ENCODE measurements at regions not wholly inside any gene's neighbourhood (a gene's known extent, or its start where the extent isn't known, plus 50 kb on each side); places are given as distances from the start of the nearest gene placed in this dataset.
"Not testable (repeated sequence)": the region's sequence is repeated elsewhere in the genome, so short reads cannot be mapped to it uniquely, and the experiment has no call there.

DNA sequence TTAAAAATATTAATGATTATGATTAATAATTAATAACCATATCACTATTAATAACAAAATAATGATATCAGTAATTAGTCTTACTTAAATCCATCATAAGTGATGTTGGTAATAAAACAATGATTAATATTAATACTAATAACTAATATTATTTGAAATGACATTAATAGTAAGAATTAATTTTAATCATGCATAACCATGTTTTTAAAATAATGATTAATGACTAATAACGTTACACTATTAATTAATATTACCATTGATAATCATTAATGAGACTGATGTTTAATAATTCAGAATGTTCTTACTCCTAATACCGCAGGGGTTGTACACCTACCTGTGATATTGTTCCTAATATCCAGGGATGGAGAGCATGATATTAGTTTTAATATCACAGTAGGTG is 53.4 kb upstream of the FRG2C start:
- no peaks in the 10 kb centered on the region for H3K9me3 ChIP-seq (ENCODE audit: control insufficient read depth in 1 of 2, low read length in 2 of 2)
- H3K27me3 ChIP-seq (ENCODE audit: control insufficient read depth in 1 of 2, insufficient read depth in 2 of 2, low read length in 2 of 2): no peaks in the 10 kb centered on the region
- no peak overlapping the region for H3K9ac ChIP-seq (ENCODE audit: low read depth in 1 of 2, low read length in 2 of 2)
- H3K27ac ChIP-seq (ENCODE audit: low read depth, low read length): no peak overlapping the region
- H3K4me3 ChIP-seq (ENCODE audit: low read depth in 1 of 2, low read length in 2 of 2): no peak overlapping the region
- H3K4me1 ChIP-seq (ENCODE audit: control insufficient read depth in 1 of 2, insufficient read depth in 2 of 2, low read length in 2 of 2): no peaks in the 10 kb centered on the region
- H3K36me3 ChIP-seq (ENCODE audit: control insufficient read depth in 1 of 2, insufficient read depth in 2 of 2, low read length in 2 of 2): no peaks in the 10 kb centered on the region

DNA sequence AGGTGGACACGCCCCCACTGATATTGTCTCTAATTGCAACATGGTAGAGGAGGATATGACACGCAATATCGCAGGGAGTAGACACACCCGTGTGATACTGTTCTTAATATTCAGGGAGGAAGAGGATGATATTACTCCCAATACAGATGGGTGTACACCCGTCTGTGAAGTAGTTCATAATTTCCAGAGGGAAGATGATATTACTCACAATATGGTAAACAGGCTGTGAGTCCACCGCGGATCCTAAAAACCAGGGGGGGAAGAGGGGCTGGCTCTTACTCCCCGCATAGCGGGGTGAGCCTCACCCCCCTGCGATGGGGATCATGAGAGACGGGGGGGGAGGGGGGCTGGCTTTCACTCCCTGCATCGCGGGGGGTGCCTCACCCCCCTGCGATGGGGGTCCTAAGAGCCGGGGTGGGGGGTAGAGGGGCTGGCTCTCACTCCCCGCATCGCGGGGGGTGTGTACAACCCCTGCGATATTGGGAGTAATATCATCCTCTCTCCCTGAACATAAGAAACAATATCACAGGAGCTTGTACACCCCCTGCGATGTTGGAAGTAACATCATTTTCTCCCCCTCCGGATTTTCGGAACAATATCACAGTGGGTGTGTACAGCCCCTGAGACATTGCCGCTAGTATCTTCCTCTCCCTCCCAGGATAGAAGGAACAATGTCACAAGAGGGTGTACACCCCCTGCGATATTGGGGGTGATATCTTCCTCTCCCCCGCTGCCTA is 52.2 kb upstream of the FRG2C start:
- not testable (repeated sequence) for H3K27ac ChIP-seq (ENCODE audit: low read depth, low read length); H3K9ac ChIP-seq (ENCODE audit: low read depth in 1 of 2, low read length in 2 of 2); H3K9me3 ChIP-seq (ENCODE audit: control insufficient read depth in 1 of 2, low read length in 2 of 2); H3K36me3 ChIP-seq (ENCODE audit: control insufficient read depth in 1 of 2, insufficient read depth in 2 of 2, low read length in 2 of 2); H3K4me3 ChIP-seq (ENCODE audit: low read depth in 1 of 2, low read length in 2 of 2); H3K4me1 ChIP-seq (ENCODE audit: control insufficient read depth in 1 of 2, insufficient read depth in 2 of 2, low read length in 2 of 2); H3K27me3 ChIP-seq (ENCODE audit: control insufficient read depth in 1 of 2, insufficient read depth in 2 of 2, low read length in 2 of 2)

All from duodenal mucosa (tissue), 2 donors.